NCI-H1105 (cell line): ENCODE measurements at regions not wholly inside any gene's neighbourhood (a gene's known extent, or its start where the extent isn't known, plus 50 kb on each side); places are given as distances from the start of the nearest gene placed in this dataset.
"Not testable (repeated sequence)": the region's sequence is repeated elsewhere in the genome, so short reads cannot be mapped to it uniquely, and the experiment has no call there.

Experiments
- DNase-seq: peaks from one replicate; lab custom pipeline; 2025; lab: John Stamatoyannopoulos, UW

DNA sequence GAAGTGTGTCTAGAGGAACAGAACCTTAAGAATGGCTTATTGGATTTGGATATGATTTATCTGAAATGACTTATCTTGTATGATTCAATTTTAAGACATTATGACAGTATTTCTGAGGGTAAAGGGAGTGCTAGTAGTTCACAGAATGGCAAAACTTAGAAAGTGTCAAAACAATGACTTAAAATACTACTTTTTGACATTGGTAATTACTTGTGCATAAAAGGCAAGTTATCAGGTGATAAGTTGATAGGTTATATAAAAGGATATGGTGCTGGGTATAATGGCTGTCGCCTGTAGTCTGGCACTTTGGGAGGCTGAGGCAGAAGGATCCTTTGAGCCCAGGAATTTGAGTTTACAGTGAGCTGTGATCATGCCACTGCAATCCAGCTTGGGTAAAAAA lies 494.4 kb downstream of the CDH9 start:
- DNase-seq, result no peak

GRCh38 chr5:26538226-26538625 lies 500.2 kb downstream of the CDH9 start:
- no peak for DNase-seq

GRCh38 chr5:26535215-26535614 lies 503.2 kb downstream of the CDH9 start:
- DNase-seq, result no peak

- DNase-seq, result no peak
Measured at GRCh38 chr5:26530305-26530704, 508.1 kb downstream of the CDH9 start.

DNA sequence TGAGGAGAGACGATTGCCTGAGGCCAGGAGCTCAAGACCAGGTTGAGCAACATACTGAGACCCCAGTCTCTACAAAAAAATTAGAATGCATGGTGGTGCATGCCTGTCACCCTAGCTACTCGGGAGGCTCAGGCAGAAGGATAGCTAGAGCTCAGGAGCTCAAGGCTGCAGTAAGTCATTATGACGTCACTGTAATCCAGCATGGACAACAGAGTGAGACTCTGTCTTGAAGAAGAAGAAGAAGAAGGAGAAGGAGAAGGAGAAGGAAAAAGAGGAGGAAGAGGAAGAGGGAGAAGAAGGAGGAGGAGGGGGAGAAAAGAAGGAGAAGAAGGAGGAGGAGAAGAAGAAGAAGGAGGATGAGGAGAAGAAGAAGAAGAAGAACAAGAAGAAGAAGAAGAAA lies 519.1 kb downstream of the CDH9 start:
- DNase-seq, result no peak

- DNase-seq, result no peak
Measured at GRCh38 chr5:26518065-26518464, 520.3 kb downstream of the CDH9 start.

- no peak for DNase-seq
Measured at GRCh38 chr5:26498972-26499371, 539.4 kb downstream of the CDH9 start.

DNA sequence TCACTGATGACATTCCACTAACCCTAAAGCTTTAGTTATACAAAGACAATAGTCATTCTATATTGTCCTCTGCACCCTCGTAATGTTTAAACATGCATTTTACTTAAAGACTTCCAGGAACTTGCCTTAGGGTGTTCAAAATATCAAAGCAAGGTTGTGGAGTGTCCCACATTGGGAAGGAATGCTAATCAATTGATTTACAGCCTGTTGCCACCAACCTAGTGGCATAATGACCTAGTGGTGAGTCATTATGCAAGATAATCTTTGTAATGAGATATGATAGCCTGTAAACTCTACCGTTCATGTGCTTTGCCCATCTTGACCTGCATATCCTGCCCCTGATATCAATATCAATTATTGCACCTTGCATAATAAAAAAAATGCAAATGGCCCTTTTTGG lies 542.9 kb downstream of the CDH9 start:
- DNase-seq, result no peak

DNA sequence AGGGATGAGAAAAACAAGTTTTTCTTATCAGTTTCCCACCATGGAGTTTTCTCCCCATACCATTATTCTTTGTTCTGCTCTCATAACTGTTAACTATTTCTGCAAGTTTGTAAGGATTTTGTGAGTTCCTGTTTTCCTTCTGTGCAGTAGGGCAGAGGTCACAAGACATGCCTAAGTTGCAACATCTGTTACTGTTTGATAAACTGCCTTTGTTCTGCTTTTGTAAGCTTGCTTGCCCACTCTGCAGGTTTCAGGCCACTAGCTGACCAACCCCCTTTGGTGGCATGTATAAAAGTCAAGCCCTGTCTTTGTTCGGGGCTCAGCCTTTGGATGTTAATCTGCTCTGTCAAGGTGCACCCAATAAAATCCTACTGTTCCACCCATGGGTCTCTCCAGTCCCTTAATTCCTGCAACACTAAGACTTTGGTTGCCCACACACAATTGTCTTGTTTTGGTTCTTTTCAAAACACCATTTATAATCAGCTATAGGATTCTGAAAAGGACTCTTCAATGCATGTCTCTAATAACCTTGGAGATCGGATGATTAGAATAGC lies 545.4 kb downstream of the CDH9 start:
- DNase-seq, result no peak

DNA sequence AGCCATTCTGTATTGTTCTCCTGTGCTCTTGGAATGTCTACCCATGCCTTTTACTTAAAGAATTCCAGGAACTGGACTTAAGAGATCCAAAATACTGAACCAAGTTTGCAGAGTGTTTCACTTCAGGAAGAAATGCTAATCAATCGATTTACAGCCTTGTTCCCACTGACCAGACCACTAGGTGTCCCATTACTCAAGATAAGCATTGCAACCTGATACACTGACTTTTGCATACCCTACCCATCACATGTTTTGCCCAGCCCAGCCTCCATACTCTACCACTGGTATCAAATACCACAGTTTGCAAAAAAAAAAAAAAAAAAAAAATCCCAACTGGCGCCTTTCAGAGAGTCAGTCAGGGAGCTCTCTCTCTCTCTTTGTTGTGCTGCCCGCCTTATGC lies 550.8 kb downstream of the CDH9 start:
- DNase-seq, result no peak

DNA sequence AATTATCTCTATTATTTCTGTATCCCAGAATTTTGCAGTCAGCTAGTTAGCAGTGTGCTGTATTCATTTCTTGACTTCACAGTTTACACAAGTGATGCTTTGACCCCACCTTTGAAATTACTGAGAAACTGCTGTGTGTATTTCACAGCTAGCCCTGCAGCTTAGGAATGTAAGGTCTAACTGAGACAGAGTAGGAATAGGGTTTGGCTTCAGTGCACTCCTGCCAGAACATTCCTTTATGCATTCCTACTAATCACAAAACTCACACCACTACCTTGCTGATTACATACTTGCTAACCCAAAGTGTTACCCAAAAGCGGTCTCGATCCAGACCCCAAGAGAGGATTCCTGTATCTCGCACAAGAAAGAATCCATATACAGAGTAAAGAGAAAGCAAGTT lies 551.8 kb downstream of the CDH9 start:
- no peak for DNase-seq

GRCh38 chr5:26485146-26485860 lies 553.1 kb downstream of the CDH9 start:
- not testable (repeated sequence) for DNase-seq

GRCh38 chr5:26482810-26483375 lies 555.5 kb downstream of the CDH9 start:
- peak; percentile 3 for DNase-seq

DNA sequence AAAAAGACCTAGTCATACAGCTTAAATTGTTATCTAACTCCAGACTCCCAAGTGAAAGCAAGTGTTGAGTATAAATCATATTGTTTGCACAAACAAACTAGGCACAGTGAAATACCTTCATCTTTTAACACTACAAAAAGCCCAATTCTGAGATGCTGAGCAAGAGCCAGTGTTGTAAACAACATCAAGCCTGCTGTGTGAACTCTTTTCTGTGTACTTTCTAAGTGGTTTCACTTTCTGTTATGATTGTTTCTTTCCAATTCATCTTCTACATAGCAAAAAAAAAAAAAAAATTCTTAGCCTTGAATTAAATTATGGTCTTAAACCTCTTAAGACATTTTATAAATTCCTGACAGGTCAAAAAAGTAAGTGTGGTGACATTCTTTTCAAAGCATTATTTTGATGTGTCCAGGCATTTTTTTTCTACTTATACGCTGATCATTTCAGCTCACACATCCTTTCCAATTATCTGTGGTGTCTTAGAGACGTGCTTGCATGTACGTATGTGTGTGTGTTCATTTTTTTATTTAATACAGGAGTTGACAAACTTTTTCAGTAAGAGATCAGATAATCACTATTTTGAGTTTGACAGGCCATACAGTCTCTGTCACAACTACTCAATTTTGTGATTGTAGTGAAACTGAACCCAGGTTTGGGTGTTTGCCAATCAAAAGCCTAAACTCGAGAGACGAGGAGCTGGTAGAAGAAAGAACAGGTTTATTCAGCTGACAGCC lies 556.1 kb downstream of the CDH9 start:
- no peak for DNase-seq

DNA sequence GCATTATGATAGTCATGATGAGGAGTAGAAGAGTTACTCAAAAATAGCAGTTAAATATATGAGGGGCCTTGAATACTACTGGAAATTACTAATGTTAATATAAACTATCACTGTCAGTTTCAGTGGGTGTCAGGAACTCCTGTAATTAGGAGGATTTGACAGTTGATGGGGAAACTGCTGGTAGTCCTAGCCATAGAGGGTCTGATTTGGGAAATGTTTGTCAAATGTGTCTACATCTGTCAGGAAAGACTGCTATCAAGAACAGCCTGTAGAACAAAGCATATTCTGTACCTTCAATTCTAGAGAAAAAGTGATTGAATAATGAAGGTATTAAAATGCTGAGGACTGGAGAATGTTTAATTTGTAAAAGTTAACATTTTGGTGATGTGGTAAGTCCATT lies 567.9 kb downstream of the CDH9 start:
- no peak for DNase-seq

GRCh38 chr5:26439121-26439520 lies 599.3 kb downstream of the CDH9 start:
- no peak for DNase-seq

GRCh38 chr5:26434688-26435087 lies 603.7 kb downstream of the CDH9 start:
- no peak for DNase-seq

DNA sequence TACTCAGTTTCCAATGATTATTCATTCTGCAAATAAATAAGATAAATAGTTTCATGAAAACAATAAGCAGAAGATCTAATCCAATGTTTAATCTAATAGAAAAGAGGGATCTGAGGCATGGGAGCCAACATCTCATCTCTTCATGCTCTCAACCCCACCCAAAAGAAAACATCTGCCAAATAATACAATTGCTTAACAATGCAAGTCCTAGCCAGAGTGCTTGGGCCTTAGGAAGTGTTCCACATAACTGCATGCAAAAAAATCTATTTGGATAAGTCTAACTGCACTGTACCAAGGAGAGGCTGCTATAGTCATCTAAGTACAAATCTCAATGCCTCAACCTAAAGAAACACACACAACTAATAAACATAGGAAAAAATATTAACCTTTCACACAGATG lies 606.0 kb downstream of the CDH9 start:
- DNase-seq, result no peak

DNA sequence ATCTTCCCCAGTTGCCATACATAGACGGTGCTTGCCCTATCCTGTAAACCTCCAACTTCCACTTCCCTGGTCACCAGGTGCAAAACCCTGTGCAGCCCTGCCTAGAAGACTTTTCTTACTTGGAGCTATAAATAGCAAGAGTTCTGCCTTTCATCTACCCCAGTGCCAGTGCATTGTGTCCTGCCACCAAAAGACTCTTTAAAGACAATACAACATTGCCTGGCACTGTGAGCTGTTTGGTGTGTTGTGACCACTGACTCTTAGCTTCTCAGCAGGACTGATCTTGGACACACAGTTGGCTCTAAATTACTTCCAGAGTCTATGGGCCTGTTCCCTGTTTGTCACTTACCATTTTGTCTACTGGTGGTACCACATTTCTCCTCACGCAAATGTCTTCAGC lies 608.1 kb downstream of the CDH9 start:
- DNase-seq, result no peak

- no peak for DNase-seq
Measured at GRCh38 chr5:26427281-26427680, 611.1 kb downstream of the CDH9 start.

- DNase-seq, result no peak
Measured at GRCh38 chr5:26419987-26420386, 618.4 kb downstream of the CDH9 start.

- no peak for DNase-seq
Measured at GRCh38 chr5:26416911-26417310, 621.5 kb downstream of the CDH9 start.
